ENCODE measurements at regions not wholly inside any gene's neighbourhood (a gene's known extent, or its start where the extent isn't known, plus 50 kb on each side); places are given as distances from the start of the nearest gene placed in this dataset.

DNA sequence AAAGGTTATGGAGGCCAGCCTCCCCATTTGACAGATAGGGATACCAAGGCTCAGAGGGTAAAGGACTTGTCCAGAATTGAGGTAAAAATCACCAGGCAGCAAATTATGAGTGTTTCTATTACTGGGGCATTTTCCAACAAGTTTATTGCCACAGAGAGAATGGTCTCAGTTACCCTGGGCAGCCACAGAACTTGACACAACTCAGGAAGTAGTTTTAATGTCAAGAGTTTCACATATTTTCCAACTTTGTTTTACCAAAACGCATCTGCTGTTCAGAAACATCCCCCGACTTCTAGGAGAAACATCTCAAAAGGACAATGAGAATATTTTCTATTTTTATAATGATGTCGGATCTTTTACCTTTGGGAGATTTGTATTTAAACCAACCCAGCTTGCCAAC is 107.5 kb upstream of the MRPS22 start:
- H3K9ac ChIP-seq (ENCODE audit: insufficient read depth, low read depth, low read length), result no peak overlapping the region
- no TSS peak for BruUV-seq (replicated peaks)
- H3K4me2 ChIP-seq (ENCODE audit: low read depth, low read length), result no peak overlapping the region
- H3K27me3 ChIP-seq (ENCODE audit: control insufficient read depth in 1 of 2, insufficient read depth in 2 of 2, low read length in 2 of 2), result peaks cover 0 to 13% of the 10 kb centered on the region in 2 experiments; a peak in 1 of 5 replicates
- H3K27ac ChIP-seq (ENCODE audit: extremely low read length, insufficient read depth, low read length), result no peak overlapping the region
- WGBS (ENCODE audit: low lambda C conversion rate), result 0% methylated on average over 3 of the region's 3 CpGs
- no peaks in the 10 kb centered on the region for H4K20me1 ChIP-seq (ENCODE audit: insufficient read depth, low read length)
- H3K36me3 ChIP-seq (replicated peaks in 1 of 2; ENCODE audit: control insufficient read depth in 1 of 2, insufficient read depth in 2 of 2, low read length in 2 of 2), result no peaks in the 10 kb centered on the region
- ChIA-PET CTCF (ENCODE audit: low intra/inter-chr PET ratio, low total read pairs) (no interaction called here), POLR2A (no interaction called here)
- no peaks in the 10 kb centered on the region for H3K9me3 ChIP-seq (ENCODE audit: low read length)
- TF ChIP-seq, protein P1, sequence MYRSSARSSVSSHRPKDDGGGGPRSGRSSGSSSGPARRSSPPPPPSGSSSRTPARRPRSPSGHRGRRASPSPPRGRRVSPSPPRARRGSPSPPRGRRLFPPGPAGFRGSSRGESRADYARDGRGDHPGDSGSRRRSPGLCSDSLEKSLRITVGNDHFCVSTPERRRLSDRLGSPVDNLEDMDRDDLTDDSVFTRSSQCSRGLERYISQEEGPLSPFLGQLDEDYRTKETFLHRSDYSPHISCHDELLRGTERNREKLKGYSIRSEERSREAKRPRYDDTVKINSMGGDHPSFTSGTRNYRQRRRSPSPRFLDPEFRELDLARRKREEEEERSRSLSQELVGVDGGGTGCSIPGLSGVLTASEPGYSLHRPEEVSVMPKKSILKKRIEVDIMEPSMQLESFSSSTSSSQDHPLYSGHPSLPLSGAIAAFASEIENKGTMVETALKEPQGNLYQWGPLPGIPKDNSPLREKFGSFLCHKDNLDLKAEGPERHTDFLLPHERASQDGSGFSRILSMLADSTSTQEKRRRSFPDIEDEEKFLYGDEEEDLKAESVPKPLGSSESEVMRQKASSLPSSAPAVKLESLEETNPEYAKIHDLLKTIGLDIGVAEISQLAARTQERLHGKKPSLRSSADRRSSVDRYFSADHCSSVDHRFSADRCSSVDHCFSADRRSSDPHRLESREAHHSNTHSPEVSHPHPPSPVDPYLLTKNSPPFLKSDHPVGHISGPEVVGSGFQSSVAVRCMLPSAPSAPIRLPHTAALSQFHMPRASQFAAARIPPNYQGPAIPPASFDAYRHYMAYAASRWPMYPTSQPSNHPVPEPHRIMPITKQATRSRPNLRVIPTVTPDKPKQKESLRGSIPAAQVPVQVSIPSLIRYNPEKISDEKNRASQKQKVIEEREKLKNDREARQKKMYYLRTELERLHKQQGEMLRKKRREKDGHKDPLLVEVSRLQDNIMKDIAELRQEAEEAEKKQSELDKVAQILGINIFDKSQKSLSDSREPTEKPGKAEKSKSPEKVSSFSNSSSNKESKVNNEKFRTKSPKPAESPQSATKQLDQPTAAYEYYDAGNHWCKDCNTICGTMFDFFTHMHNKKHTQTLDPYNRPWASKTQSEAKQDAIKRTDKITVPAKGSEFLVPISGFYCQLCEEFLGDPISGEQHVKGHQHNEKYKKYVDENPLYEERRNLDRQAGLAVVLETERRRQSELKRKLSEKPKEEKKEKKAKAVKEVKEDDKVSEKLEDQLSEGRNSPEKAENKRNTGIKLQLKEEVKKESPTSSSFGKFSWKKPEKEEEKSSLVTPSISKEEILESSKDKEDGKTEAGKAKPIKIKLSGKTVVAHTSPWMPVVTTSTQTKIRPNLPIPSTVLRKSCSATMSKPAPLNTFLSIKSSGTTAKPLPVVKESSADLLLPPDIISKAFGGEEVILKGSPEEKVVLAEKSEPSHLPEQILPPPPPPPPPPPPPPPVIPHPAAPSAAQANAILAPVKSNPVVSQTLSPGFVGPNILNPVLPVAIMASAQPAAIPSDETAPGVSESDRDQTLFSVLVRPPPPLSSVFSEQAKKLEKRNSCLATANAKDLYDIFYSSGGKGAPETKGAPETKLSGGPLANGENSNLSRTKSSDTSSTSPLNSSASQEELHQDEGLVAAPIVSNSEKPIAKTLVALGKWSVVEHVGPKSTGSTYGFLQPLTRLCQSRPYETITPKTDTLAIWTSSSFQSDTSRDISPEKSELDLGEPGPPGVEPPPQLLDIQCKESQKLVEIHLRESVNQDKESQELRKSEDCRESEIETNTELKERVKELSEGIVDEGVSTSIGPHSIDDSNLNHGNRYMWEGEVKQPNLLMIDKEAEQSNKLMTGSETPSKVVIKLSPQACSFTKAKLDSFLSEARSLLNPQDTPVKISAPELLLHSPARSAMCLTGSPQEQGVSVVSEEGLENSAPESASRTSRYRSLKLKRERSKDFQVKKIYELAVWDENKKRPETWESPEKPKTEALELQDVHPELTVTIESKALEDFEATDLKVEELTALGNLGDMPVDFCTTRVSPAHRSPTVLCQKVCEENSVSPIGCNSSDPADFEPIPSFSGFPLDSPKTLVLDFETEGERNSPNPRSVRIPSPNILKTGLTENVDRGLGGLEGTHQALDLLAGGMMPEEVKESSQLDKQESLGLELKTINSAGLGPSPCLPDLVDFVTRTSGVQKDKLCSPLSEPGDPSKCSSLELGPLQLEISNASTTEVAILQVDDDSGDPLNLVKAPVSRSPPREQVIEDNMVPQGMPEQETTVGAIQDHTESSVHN (CRISPR knock-in tag; IDR thresholded peaks at IDR 0.05), result no peak
- TF ChIP-seq TCF7 (IDR thresholded peaks at IDR 0.05; ENCODE audit: low read depth), result no peak
- TF ChIP-seq, protein P2, sequence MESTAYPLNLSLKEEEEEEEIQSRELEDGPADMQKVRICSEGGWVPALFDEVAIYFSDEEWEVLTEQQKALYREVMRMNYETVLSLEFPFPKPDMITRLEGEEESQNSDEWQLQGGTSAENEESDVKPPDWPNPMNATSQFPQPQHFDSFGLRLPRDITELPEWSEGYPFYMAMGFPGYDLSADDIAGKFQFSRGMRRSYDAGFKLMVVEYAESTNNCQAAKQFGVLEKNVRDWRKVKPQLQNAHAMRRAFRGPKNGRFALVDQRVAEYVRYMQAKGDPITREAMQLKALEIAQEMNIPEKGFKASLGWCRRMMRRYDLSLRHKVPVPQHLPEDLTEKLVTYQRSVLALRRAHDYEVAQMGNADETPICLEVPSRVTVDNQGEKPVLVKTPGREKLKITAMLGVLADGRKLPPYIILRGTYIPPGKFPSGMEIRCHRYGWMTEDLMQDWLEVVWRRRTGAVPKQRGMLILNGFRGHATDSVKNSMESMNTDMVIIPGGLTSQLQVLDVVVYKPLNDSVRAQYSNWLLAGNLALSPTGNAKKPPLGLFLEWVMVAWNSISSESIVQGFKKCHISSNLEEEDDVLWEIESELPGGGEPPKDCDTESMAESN (CRISPR knock-in tag; conservative IDR thresholded peaks at IDR 0.05), result no peak
- no peaks in the 10 kb centered on the region for H3K4me1 ChIP-seq (ENCODE audit: insufficient read depth, low read length)
- FAIRE-seq, result no peak
- no peak for DNase-seq (ENCODE audit: low spot score)
- H3K4me3 ChIP-seq (replicated peaks in 1 of 3; ENCODE audit: insufficient read depth in 1 of 3, low read depth in 2 of 3, low read length in 3 of 3), result no peak overlapping the region
- H3K79me2 ChIP-seq (ENCODE audit: insufficient read depth, low read length), result no peaks in the 10 kb centered on the region
- intact Hi-C loops (cut with micrococcal nuclease; ENCODE audit: unreplicated experiment), result no loop called here
- in situ Hi-C loops (cut with HindIII; ENCODE audit: extremely low pct_ligation_motif_present, low pct_unique_long_range_greater_than_20kb), result no loop called here
- no peak for ATAC-seq
- H2AFZ ChIP-seq (ENCODE audit: low read length), result no peak overlapping the region
